PFSK-1 (cell line): ENCODE measurements at regions not wholly inside any gene's neighbourhood (a gene's known extent, or its start where the extent isn't known, plus 50 kb on each side); places are given as distances from the start of the nearest gene placed in this dataset.

ENCODE experiments used
- FOXP2 ChIP-seq: optimal IDR thresholded peaks from 2 replicates; pipeline ENCODE3; 2011; ENCODE audit warnings: borderline replicate concordance, control low read depth, inconsistent platforms; ENCODE audit not compliant: insufficient read depth; ENCODE audit errors: extremely low read length, extremely low read depth
- POLR2AphosphoS5 ChIP-seq: IDR thresholded peaks from 2 replicates; pipeline ENCODE4 v1.6.1; 2012; ENCODE audit warnings: low read depth, mild to moderate bottlenecking, control low read depth, low read length, moderate library complexity
- REST ChIP-seq, 2 experiments: IDR thresholded peaks; 2 replicates each; pipeline versions ENCODE4 v1.6.1 to v1.8.0; 2011 to 2012; ENCODE audit warnings: low read depth in 2 of 2, low read length in 2 of 2, control low read depth in 1 of 2, inconsistent platforms in 1 of 2, mild to moderate bottlenecking in 1 of 2, moderate library complexity in 1 of 2; ENCODE audit not compliant: insufficient read depth in 1 of 2
- SIN3A ChIP-seq: IDR thresholded peaks from 2 replicates; pipeline ENCODE4 v1.6.1; 2012; ENCODE audit warnings: mild to moderate bottlenecking, low read length, moderate library complexity, borderline replicate concordance; ENCODE audit not compliant: insufficient read depth
- TAF1 ChIP-seq: IDR thresholded peaks from 2 replicates; pipeline ENCODE4 v1.6.1; 2012; ENCODE audit warnings: low read length, control low read depth, borderline replicate concordance; ENCODE audit not compliant: insufficient read depth

DNA sequence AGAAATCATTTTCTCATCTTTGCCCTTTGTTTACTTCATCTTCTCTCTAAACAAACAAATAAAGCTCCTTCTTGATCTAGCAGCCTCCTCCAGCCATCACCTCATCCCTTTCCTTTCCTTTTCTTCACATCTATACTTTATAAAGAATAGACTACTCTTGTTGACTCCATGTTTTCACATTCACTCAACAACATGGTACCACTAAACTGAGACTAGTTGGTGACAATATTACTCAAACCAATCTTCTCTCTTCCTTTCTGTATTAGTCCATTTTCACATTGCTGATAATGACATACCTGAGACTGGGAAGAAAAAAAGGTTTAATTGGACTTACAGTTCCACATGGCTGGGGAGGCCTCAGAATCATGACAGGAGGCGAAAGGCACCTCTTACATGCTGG lies 324.7 kb downstream of the SOX2 start:
- TF ChIP-seq POLR2AphosphoS5 (no peak), FOXP2 (no peak), SIN3A (no peak), TAF1 (no peak), REST (IDR thresholded peaks at IDR 0.05; ENCODE audit: insufficient read depth in 1 of 2, low read depth in 2 of 2, low read length in 2 of 2) (no peak)

GRCh38 chr3:182041668-182042291 lies 330.1 kb downstream of the SOX2 start:
- no peak for TF ChIP-seq SIN3A

DNA sequence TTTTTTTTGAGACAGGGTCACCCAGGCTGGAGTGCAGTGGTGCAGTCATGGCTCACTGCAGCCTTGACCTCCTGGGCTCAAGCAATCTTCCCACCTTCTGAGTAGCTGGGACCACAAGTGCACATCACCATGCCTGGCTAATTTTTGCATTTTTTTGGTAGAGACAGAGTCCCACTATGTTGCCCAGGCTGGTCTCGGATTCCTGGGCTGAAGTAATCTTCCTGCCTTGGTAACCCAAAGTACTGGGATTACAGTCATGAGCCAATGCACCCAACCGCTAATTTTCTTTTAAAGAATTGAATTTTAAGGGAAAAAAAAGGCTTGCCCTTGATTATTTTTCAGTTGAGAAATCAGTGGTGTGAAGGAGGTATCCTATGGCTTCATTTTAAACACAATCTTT lies 334.0 kb downstream of the SOX2 start:
- TF ChIP-seq POLR2AphosphoS5 = no peak
- no peak for TF ChIP-seq FOXP2

- TF ChIP-seq REST (IDR thresholded peaks at IDR 0.05; ENCODE audit: insufficient read depth in 1 of 2, low read depth in 2 of 2, low read length in 2 of 2) (no peak), POLR2AphosphoS5 (no peak), SIN3A (no peak), TAF1 (no peak), FOXP2 (no peak)
Measured at GRCh38 chr3:182046166-182046764, 334.5 kb downstream of the SOX2 start.

GRCh38 chr3:182050932-182051331 lies 339.2 kb downstream of the SOX2 start:
- no peak for TF ChIP-seq POLR2AphosphoS5
- TF ChIP-seq SIN3A = no peak
- TF ChIP-seq TAF1 = no peak

DNA sequence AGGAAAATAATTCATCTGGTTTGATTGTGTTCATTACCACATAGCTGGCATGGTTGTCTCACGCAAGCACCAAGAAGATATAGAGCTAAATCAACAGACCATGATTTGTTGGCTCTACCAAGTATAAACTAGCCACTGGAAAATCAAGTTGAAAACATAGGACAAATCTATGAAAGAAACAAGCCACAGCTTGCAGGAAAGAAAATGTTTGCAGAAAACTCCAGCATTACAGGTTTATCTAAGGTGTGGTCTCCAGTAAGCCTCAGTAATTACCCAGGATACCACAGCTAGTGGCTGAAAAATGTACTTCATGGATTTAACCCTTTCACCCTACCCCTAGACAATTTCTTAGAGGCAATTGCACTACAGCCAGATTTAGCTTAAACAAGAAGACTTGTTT lies 340.6 kb downstream of the SOX2 start:
- no peak for TF ChIP-seq SIN3A
- no peak for TF ChIP-seq POLR2AphosphoS5
- no peak for TF ChIP-seq TAF1
- TF ChIP-seq FOXP2 = no peak
- TF ChIP-seq REST (IDR thresholded peaks at IDR 0.05; ENCODE audit: insufficient read depth in 1 of 2, low read depth in 2 of 2, low read length in 2 of 2) = no peak

DNA sequence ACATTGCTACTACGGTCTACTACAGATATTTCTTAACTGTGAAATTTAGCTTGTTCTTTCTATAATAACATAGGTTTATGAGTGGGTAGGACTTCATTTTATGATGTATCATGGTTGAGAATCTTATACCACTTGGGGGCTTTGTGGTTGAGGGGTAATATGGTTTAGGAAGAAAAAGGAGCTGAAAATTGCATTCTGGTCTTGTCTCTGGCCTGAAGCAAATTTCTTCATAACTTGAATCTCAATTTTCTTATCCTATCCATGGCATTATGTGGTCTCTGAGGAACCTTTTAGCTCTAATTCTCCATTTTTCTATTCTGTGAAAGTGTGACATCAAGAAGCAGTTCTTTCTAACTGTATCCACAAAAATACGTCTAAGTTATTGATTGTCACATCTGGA lies 341.0 kb downstream of the SOX2 start:
- TF ChIP-seq REST (IDR thresholded peaks at IDR 0.05; ENCODE audit: insufficient read depth in 1 of 2, low read depth in 2 of 2, low read length in 2 of 2) (no peak), SIN3A (no peak), TAF1 (no peak), POLR2AphosphoS5 (no peak), FOXP2 (no peak)
